Activated CD8-positive, alpha-beta memory T cell treated with anti-CD3 and anti-CD28 coated beads for 48 hours (primary cell): ENCODE measurements at regions not wholly inside any gene's neighbourhood (a gene's known extent, or its start where the extent isn't known, plus 50 kb on each side); places are given as distances from the start of the nearest gene placed in this dataset.

Source experiments
- DNase-seq, 3 experiments: peaks; one replicate each; pipeline ENCODE4 v3.0.0-alpha.2; 2020; ENCODE audit warnings: low read depth in 2 of 3, low spot score in 2 of 3

GRCh38 chr18:56139372-56139771, 499.0 kb downstream of the TXNL1 start:
- no peak for DNase-seq

- DNase-seq, result no peak
These were observed 502.3 kb downstream of the TXNL1 start for GRCh38 chr18:56136105-56136504.

DNA sequence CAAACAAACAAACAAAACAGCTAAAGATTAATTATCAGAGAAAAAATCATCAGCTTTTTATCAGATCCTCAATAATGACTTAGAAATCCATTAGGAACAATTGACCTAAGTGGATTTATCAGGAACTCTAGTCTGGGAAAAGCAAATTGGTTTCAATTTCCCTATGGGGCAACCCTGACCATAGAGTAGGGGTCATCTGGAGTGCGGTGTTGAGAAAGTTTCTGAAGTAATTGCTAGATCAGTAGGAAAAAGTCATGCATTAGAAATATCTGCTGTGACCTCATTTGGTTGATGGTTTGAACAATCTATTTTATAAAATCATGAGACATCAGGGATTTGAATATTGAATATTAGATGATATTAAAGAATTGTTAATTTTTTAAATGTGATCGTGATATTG, 507.9 kb downstream of the TXNL1 start:
- DNase-seq, result no peak

DNA sequence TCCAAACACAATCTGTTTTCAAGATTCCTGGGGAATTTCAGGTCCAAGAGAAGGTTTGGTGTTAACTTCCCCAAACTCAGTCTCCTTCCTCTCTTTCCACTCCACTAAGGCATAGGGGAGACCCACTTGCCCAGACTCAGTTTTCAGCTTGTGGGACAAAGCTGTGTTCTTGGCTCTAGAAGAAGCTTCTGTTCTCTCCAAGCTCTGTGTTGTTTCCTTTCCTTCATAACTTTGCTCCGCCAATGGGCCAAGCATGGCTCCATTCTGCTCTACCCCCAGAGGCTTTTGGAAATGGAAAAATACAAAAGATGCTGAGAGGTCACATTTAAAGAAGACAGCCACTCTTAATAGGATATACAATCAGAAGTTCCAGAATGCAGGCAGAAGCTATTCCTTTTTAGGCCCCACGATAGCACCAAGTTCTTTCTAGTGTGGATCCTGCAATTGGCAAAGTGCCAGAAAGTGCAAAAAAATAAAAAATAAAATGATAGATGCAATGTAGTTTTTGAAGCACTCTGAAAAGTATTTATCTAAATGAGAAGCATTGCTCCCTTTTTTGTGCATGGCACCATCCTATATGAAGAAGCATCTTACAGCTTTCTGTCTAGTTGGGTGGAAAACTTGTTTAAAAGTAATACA, 510.1 kb downstream of the TXNL1 start:
- no peak for DNase-seq

- no peak for DNase-seq
These were observed 510.9 kb downstream of the TXNL1 start for GRCh38 chr18:56127322-56128099.

DNA sequence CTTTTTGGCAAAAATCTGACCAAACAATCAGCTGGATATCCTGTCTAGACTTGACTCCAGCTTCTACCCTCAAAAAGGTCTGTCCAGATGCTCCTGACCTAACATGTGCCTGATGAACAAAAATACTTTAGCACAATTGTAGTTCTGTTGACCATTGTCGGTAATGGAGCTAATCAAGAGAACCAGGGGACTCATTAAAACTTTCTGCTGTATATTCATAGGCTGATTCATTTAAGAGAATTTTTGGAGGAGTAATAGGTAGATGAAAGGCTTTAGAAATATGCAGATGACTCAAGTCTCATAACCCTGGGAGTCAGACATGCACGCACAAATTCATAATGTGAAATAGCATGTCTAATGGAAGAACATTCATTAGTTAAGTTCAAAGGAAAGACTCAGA, 514.2 kb downstream of the TXNL1 start:
- no peak for DNase-seq

GRCh38 chr18:56121669-56122068, 516.7 kb downstream of the TXNL1 start:
- no peak for DNase-seq

DNA sequence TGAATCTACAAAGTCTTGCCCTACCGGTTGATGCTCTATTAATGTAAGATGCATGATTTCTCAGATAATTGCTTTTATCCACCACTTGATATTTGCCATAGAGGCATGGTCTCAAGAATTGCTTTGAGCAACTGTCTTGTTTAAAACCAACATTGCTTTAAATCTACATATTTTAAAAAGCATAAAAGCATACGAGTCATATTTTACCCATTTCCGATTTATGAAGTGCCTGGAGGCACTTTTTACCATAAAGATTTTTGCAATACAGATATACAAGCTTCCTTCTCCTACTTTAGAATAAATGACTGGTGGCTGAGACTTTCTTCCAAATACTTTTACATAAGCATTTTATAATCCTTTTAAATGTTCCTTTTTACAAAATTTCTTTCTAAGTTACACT, 517.6 kb downstream of the TXNL1 start:
- no peak for DNase-seq

DNA sequence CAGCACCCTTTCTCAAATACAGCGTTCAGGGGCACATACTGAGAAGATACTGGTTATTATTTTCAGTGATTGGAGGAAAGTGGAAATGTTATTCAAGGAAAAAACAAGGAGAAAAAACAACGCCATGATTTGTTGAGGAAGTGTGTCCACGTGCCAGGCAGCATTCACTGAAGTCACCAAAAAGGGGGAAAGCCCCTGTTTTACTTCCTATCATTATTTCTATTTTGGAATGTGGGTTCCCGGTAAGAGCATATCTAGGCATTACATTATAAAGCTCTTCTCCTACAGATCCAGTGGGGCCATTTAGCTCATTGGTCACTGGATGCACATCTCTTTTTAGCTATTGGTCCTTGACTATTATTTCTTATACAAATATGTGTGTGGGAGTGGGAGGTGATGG, 518.7 kb downstream of the TXNL1 start:
- no peak for DNase-seq

DNA sequence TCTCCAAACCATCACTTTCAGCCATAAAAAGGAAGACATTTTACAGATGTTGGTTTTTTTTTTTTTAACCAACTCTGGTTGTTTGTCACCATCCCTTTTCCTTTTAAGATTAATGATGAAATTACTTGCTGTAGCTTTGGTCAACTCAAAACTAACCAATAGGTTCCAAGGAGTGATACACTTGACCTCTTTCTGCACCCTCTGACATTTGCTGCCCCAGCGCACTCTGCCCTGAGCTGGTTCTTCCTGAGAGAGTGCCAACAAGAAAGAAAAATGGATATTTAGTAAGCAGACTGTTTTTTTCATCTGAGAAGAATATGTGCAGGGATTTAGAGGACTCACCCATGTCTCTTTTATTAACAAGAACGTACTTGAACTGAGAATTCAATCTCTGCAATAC, 520.0 kb downstream of the TXNL1 start:
- no peak for DNase-seq

- no peak for DNase-seq
These were observed 523.0 kb downstream of the TXNL1 start for GRCh38 chr18:56115071-56116015.

GRCh38 chr18:56112984-56113383, 525.0 kb upstream of the TCF4 start:
- no peak for DNase-seq

GRCh38 chr18:56112013-56112749, 524.2 kb upstream of the TCF4 start:
- no peak for DNase-seq

GRCh38 chr18:56109757-56110156, 521.8 kb upstream of the TCF4 start:
- no peak for DNase-seq

DNA sequence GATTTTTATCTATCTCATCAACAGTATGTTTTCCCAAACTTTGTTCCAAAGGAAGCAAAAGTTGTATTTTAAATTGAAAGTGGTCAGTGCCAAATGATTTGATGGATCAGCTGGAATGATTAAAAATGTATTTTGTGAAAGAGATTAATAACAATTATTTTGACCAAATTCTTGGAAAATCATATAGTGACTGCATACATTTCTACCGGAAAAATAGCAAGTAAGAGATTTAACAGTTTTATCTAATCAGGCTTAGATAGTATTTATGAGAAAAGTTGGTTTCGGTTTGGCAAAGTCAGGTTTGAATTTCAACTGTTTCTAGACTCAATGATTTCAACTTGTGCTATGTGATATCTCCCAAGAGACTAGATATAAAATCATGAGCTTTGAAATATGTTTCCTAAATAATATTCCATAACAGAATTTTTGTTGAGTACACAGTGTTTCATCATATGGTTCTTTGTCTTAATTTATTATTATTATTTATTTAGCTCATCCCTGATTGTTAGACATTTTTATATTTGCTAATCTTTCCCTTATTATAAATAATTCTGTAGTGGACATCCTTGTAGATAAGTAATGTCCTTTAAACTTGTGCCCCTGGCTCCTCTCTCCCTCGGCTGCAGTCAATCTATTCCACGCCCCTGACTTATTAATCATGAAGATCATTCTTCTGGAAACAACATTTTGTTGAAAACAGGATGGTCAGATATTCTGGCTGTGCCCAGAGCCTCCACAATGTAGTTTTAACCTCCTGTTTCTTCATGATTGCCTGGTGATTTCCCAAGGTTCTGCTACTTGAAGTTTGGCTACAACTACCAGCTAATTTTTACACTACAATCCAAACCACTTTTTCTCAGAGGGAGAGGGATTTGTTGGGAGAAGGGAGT, 520.7 kb upstream of the TCF4 start:
- DNase-seq, result no peak

DNA sequence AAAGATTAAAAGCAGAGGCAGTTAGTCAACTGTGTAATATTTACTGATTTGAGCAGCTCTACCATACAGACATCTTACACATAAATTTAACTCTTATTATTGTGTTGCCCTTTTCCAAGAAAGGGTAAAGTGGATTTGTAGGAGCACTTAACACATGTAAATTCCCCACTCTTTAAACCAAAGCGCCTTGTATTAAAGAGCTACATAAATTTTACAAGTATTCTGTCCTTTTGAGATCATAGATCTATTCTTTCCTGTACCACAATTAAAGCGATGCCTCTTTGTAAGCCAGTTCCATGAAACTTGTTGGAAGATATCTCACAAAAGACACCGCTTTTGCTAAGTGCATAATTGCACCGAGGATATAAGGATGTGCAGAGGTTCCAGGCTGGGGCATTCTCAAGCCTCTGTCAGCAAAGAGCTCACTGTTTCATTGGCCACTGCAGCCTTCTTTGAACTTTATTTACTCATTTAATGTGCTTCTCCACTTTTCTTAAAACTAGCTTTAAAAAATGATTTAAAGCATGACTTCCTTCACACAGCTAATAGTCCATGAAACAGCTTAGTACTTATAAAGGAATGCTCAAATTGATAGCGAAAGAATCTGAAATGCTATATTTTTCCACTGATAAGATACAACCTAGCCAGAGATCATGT, 520.0 kb upstream of the TCF4 start:
- DNase-seq, result no peak

- DNase-seq, result no peak
These were observed 512.2 kb upstream of the TCF4 start for GRCh38 chr18:56100090-56100722.

- DNase-seq, result no peak
These were observed 509.6 kb upstream of the TCF4 start for GRCh38 chr18:56097621-56098020.

- no peak for DNase-seq
These were observed 508.9 kb upstream of the TCF4 start for GRCh38 chr18:56096861-56097260.
